GM18867 (cell line): ENCODE measurements at regions not wholly inside any gene's neighbourhood (a gene's known extent, or its start where the extent isn't known, plus 50 kb on each side); places are given as distances from the start of the nearest gene placed in this dataset.
"Not testable (repeated sequence)": the region's sequence is repeated elsewhere in the genome, so short reads cannot be mapped to it uniquely, and the experiment has no call there.

Experiments
- ATAC-seq: cut with Tn5 transposase; IDR thresholded peaks from one replicate; pipeline ENCODE4 v1.9.1; 2021; ENCODE audit warnings: mild to moderate bottlenecking, moderate library complexity; ENCODE audit not compliant: unreplicated experiment

- ATAC-seq = no peak
Measured at GRCh38 chr10:63836666-63837442, 315.7 kb downstream of the REEP3 start.

- ATAC-seq = no peak
Measured at GRCh38 chr10:63841761-63842160, 320.6 kb downstream of the REEP3 start.

- no peak for ATAC-seq
Measured at GRCh38 chr10:63843107-63843506, 321.9 kb downstream of the REEP3 start.

- not testable (repeated sequence) for ATAC-seq
Measured at GRCh38 chr10:63848871-63849270, 327.7 kb downstream of the REEP3 start.

- ATAC-seq = no peak
Measured at GRCh38 chr10:63862860-63863259, 341.7 kb downstream of the REEP3 start.

GRCh38 chr10:63865210-63865609 is 344.0 kb downstream of the REEP3 start:
- ATAC-seq = no peak

- peak; percentile 94 for ATAC-seq
Measured at GRCh38 chr10:63866075-63866746, 345.0 kb downstream of the REEP3 start.

- peak; percentile 72 for ATAC-seq
Measured at GRCh38 chr10:63866747-63867140, 345.5 kb downstream of the REEP3 start.

- ATAC-seq = no peak
Measured at GRCh38 chr10:63878428-63878827, 357.2 kb downstream of the REEP3 start.

- ATAC-seq = no peak
Measured at GRCh38 chr10:63883861-63884260, 362.7 kb downstream of the REEP3 start.

- no peak for ATAC-seq
Measured at GRCh38 chr10:63884426-63884825, 363.2 kb downstream of the REEP3 start.

- ATAC-seq = no peak
Measured at GRCh38 chr10:63885156-63885555, 364.0 kb downstream of the REEP3 start.

GRCh38 chr10:63886281-63887022 is 365.3 kb downstream of the REEP3 start:
- ATAC-seq = no peak

GRCh38 chr10:63887023-63887589 is 365.9 kb downstream of the REEP3 start:
- ATAC-seq = no peak

GRCh38 chr10:63887600-63888370 is 366.6 kb downstream of the REEP3 start:
- no peak for ATAC-seq

- no peak for ATAC-seq
Measured at GRCh38 chr10:63889803-63890202, 368.6 kb downstream of the REEP3 start.

- ATAC-seq = no peak
Measured at GRCh38 chr10:63896992-63897391, 375.8 kb downstream of the REEP3 start.

- no peak for ATAC-seq
Measured at GRCh38 chr10:63899673-63900300, 378.6 kb downstream of the REEP3 start.

- ATAC-seq = peak; percentile 57
Measured at GRCh38 chr10:63901228-63901627, 380.0 kb downstream of the REEP3 start.

- ATAC-seq = no peak
Measured at GRCh38 chr10:63901881-63902280, 380.7 kb downstream of the REEP3 start.
